Esophagus (tissue), 2 donors: ENCODE measurements at regions not wholly inside any gene's neighbourhood (a gene's known extent, or its start where the extent isn't known, plus 50 kb on each side); places are given as distances from the start of the nearest gene placed in this dataset.

Experiments used
- H3K27ac ChIP-seq, 2 donors: one replicate each; pipeline ENCODE4 v1.5.1; 2013; ENCODE audit warnings: low read depth in 2 of 2, mild to moderate bottlenecking in 2 of 2, inconsistent platforms in 1 of 2, low read length in 1 of 2, moderate library complexity in 1 of 2
- H3K27me3 ChIP-seq, 2 donors: one replicate each; pipeline ENCODE4 v1.6.1; 2013; ENCODE audit warnings: low read length in 2 of 2, control low read depth in 1 of 2, mild to moderate bottlenecking in 1 of 2; ENCODE audit not compliant: insufficient read depth in 2 of 2, control insufficient read depth in 1 of 2
- H3K36me3 ChIP-seq, 2 donors: one replicate each; pipeline ENCODE4 v1.6.1; 2013; ENCODE audit warnings: low read length in 1 of 2; ENCODE audit not compliant: control insufficient read depth in 2 of 2, insufficient read depth in 2 of 2
- H3K4me1 ChIP-seq, 2 donors: one replicate each; pipeline ENCODE4 v1.6.1; 2013; ENCODE audit warnings: low read length in 1 of 2; ENCODE audit not compliant: control insufficient read depth in 2 of 2, insufficient read depth in 2 of 2
- H3K4me3 ChIP-seq, 2 donors: one replicate each; pipeline ENCODE4 v1.5.1; 2013; ENCODE audit warnings: low read length in 2 of 2, mild to moderate bottlenecking in 2 of 2, low read depth in 1 of 2, moderate library complexity in 1 of 2
- H3K9me3 ChIP-seq, 2 donors: one replicate each; pipeline ENCODE4 v1.6.1; 2013; ENCODE audit warnings: mild to moderate bottlenecking in 2 of 2, low read depth in 1 of 2, low read length in 1 of 2, moderate library complexity in 1 of 2; ENCODE audit not compliant: control insufficient read depth in 2 of 2, insufficient read depth in 1 of 2
- WGBS, 2 donors: extraction: QIAGEN DNeasy Blood & Tissue Kit; methylation state at CpG; one replicate each; pipeline ENCODE4 v1.1.7; 2013; 5-methylcytosine and 5-hydroxymethylcytosine counted together
- donor health status: healthy with polysubstance abuse.
- donor health status: Bipolar disorder and iron deficiency.

GRCh38 chr2:236819275-236820002 is 249.8 kb downstream of the ACKR3 start:
- 88 to 91% methylated on average over 19 of the region's 19 CpGs for WGBS, 2 donors
- H3K4me1 ChIP-seq, result peaks cover 0 to 5% of the 10 kb centered on the region in 2 donors
- H3K4me3 ChIP-seq, result no peak overlapping the region
- no peak overlapping the region for H3K27ac ChIP-seq
- H3K9me3 ChIP-seq, result peaks cover 0 to 2% of the 10 kb centered on the region in 2 donors
- H3K27me3 ChIP-seq, result no peaks in the 10 kb centered on the region
- H3K36me3 ChIP-seq, result no peaks in the 10 kb centered on the region

- no peak overlapping the region for H3K4me3 ChIP-seq
- H3K36me3 ChIP-seq, result no peaks in the 10 kb centered on the region
- no peaks in the 10 kb centered on the region for H3K27me3 ChIP-seq
- peaks cover 0 to 2% of the 10 kb centered on the region in 2 donors for H3K9me3 ChIP-seq
- no peak overlapping the region for H3K27ac ChIP-seq
- whole genome bisulfite sequencing, 2 donors, result 93 to 94% methylated on average over 10 of the region's 10 CpGs
- peaks cover 0 to 5% of the 10 kb centered on the region in 2 donors for H3K4me1 ChIP-seq
Observed at GRCh38 chr2:236820763-236821344, 251.2 kb downstream of the ACKR3 start.

DNA sequence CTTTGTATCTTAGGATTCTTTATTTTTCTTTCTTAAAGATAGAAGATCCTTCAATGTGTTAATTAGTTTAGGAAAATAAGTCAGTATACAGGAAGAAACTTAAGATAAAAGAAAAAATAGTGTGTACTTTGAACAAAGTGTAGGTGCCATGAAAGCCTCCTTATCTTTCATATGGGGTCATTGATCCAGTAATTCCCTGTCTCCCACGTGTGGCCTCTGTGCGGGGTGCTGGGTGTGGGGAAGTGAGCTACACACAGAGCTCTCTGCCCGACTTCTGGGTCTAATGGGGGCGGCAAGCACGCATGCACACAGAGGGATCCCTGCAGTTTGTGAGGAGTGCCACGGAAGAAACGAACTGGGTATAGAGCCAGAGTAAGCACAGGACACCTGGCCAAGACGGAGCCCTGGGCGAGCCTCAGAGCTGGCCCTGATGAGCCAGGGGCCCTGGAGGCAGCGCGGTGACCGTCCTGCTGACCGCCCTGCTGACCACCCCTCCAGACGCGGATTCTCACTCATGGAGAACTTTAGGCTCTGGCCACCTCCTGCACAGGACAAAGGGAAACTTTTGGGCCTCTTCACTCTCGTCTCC is 253.5 kb downstream of the ACKR3 start:
- Histone ChIP-seq H3K4me3 (no peak overlapping the region), H3K36me3 (no peaks in the 10 kb centered on the region), H3K27me3 (no peaks in the 10 kb centered on the region), H3K27ac (no peak overlapping the region), H3K9me3 (peaks cover 0 to 2% of the 10 kb centered on the region in 2 donors), H3K4me1 (peaks cover 0 to 11% of the 10 kb centered on the region in 2 donors)
- WGBS, 2 donors, result 85 to 93% methylated on average over 16 of the region's 16 CpGs

- 53 to 63% methylated on average over 4 of the region's 4 CpGs for WGBS, 2 donors
- peaks cover 0 to 2% of the 10 kb centered on the region in 2 donors for H3K9me3 ChIP-seq
- peak overlapping the region; percentile 25 to 61 for H3K27ac ChIP-seq
Observed at GRCh38 chr2:236823963-236824362, 254.3 kb downstream of the ACKR3 start.

DNA sequence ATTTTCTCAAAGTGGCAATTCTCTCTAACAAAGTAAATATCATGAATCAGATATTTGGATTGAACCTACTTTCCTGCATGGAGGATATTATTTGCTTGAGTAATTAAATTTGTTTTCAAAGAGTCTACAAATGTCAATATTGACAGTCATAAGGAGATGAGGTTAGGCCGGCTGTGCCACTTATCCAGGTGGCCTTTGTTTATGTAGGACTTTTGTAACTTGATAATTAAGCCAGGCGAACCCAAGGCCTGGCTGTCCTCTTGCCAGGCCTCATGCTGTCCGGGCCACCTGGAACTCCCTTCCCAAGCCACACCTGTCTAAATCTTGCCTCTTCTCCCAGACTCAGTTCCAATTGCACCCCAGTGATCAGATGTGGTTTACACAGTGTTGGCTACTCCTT is 255.2 kb downstream of the ACKR3 start:
- Histone ChIP-seq H3K9me3 (peaks cover 0 to 2% of the 10 kb centered on the region in 2 donors), H3K27ac (peak overlapping the region in 1 of 2 donors; percentile 49), H3K27me3 (no peaks in the 10 kb centered on the region), H3K4me1 (peaks cover 0 to 11% of the 10 kb centered on the region in 2 donors), H3K4me3 (no peak overlapping the region), H3K36me3 (no peaks in the 10 kb centered on the region)
- WGBS, 2 donors, result 49 to 57% methylated on average over 3 of the region's 3 CpGs

More at GRCh38 chr2:236823963-236824362, 254.3 kb downstream of the ACKR3 start:
- Histone ChIP-seq H3K4me3 (no peak overlapping the region), H3K36me3 (no peaks in the 10 kb centered on the region), H3K27me3 (no peaks in the 10 kb centered on the region), H3K4me1 (peaks cover 0 to 11% of the 10 kb centered on the region in 2 donors)

GRCh38 chr2:236825989-236826510 is 256.4 kb downstream of the ACKR3 start:
- no peaks in the 10 kb centered on the region for H3K36me3 ChIP-seq
- H3K9me3 ChIP-seq, result peaks cover 0 to 2% of the 10 kb centered on the region in 2 donors
- 77 to 79% methylated on average over 6 of the region's 6 CpGs for WGBS, 2 donors
- no peaks in the 10 kb centered on the region for H3K27me3 ChIP-seq
- H3K4me1 ChIP-seq, result peaks cover 0 to 11% of the 10 kb centered on the region in 2 donors
- H3K4me3 ChIP-seq, result no peak overlapping the region
- no peak overlapping the region for H3K27ac ChIP-seq

DNA sequence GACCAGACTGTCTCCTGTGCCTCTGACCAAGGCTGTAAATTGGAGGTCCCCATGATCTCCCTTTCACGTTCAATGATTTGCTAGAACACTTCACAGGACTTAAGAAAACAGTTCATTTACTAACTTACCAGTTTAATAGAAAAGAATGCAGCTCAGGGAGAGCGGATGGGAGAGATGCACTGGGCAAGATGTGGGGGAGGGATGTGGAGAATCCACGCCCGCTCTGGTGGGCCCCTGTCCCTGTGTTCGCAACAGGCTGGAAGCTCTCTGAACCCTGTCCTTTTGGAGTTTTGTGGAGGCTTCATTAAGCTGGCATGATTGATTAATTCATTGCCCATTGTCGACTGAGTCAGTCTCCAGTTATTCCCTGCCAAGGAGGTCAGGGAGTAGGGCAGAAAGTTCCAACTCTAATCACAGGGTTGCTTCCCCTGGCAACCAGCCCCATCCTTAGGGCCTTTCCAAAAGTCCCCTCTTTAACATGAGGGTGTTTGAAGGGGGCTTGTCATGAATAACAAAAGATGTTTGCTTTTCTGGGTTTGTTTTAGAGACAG is 257.1 kb downstream of the ACKR3 start:
- H3K4me1 ChIP-seq, result peaks cover 0 to 11% of the 10 kb centered on the region in 2 donors
- peak overlapping the region in 1 of 2 donors; percentile 30 for H3K27ac ChIP-seq
- no peaks in the 10 kb centered on the region for H3K27me3 ChIP-seq
- WGBS, 2 donors, result 75% methylated on average over 6 of the region's 6 CpGs
- no peak overlapping the region for H3K4me3 ChIP-seq
- H3K36me3 ChIP-seq, result no peaks in the 10 kb centered on the region
- peaks cover 0 to 1% of the 10 kb centered on the region in 2 donors for H3K9me3 ChIP-seq

- Histone ChIP-seq H3K9me3 (no peaks in the 10 kb centered on the region), H3K4me1 (peaks cover 0 to 14% of the 10 kb centered on the region in 2 donors), H3K27ac (peak overlapping the region; percentile 27 to 58), H3K4me3 (no peak overlapping the region), H3K27me3 (no peaks in the 10 kb centered on the region), H3K36me3 (no peaks in the 10 kb centered on the region)
- WGBS, 2 donors, result 44 to 63% methylated on average over 3 of the region's 3 CpGs
Observed at GRCh38 chr2:236827997-236828396, 257.7 kb upstream of the COPS8 start.

DNA sequence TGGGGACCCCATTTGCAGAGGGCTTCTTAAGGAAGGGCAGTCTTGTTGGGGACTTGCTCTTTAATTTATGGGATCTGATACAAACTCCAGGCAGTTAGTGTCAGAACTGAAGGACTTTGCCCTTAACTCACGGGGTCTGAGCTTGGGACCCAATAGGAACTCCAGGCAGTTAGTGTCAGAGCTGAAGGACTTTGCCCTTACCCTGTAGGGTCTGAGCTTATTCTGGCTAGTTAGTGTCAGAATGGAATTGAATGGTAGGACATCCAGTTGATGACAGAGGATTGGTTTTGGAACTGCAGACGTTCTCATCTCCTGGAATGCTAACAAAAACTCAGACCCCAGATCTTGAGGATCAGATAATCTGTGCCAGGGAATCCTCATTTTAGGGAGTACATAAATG is 256.9 kb upstream of the COPS8 start:
- no peak overlapping the region for H3K4me3 ChIP-seq
- H3K27me3 ChIP-seq, result no peaks in the 10 kb centered on the region
- H3K27ac ChIP-seq, result no peak overlapping the region
- H3K9me3 ChIP-seq, result no peaks in the 10 kb centered on the region
- 77 to 85% methylated on average over 2 of the region's 2 CpGs for WGBS, 2 donors
- H3K4me1 ChIP-seq, result peaks cover 0 to 12% of the 10 kb centered on the region in 2 donors
- H3K36me3 ChIP-seq, result no peaks in the 10 kb centered on the region
